Mammary epithelial cell (primary cell): ENCODE measurements at regions not wholly inside any gene's neighbourhood (a gene's known extent, or its start where the extent isn't known, plus 50 kb on each side); places are given as distances from the start of the nearest gene placed in this dataset.

Source experiments
- CTCF ChIP-seq, 2 donors: IDR thresholded peaks in 1 of 2; conservative IDR thresholded peaks in 1 of 2; 2 replicates each; pipeline ENCODE4 v1.5.1; 2011 to 2012; ENCODE audit warnings: inconsistent platforms in 2 of 2, low read length in 2 of 2, mild to moderate bottlenecking in 2 of 2, control low read depth in 1 of 2, low read depth in 1 of 2; ENCODE audit not compliant: insufficient read depth in 1 of 2; ENCODE audit errors: extremely low read depth in 1 of 2
- EZH2 ChIP-seq: IDR thresholded peaks from 2 replicates; pipeline ENCODE4 v1.6.1; 2012; ENCODE audit warnings: low read length, inconsistent platforms, borderline replicate concordance

GRCh38 chr12:66823857-66824570 lies 145.1 kb upstream of the GRIP1 start:
- TF ChIP-seq CTCF (conservative IDR thresholded peaks at IDR 0.05 in 1 of 2, IDR thresholded peaks at IDR 0.05 in 1 of 2; ENCODE audit: extremely low read depth in 1 of 2, insufficient read depth in 1 of 2, low read depth in 1 of 2, low read length in 2 of 2) (no peak), EZH2 (no peak)
